ENCODE measurements at regions not wholly inside any gene's neighbourhood (a gene's known extent, or its start where the extent isn't known, plus 50 kb on each side); places are given as distances from the start of the nearest gene placed in this dataset.

DNA sequence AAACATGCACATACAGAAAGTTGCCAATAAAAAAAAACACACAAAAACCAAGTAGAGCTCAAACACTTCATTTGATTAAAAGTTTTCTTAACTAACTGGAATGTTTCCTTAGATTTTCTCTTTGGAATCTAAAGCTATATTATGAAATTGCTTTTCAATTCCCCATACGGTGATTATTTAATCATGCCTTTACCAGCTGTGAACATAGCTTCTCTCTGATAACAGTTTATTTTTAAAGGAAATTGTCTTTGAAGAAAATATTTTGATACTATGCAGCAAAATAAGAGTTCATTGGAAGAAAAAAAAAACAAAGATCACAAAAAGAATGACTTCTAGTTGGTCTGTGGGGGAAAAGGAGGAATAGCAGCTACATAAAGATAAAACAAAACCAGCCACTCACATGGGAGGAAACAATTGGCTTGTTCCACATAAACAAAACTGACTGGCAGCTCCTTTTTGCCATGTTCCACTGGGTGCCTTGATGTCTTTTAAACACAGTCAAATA is 71.4 kb downstream of the BMP4 start:
- DNase-seq = no peak
- intact Hi-C loops (cut with DNase I) = no loop called here
- WGBS, 2 donors = 25 to 38% methylated on average over 1 of the region's 1 CpG
- H3K4me3 ChIP-seq (replicated peaks in 1 of 3) = no peak overlapping the region
- no peak for TF ChIP-seq POLR2A (IDR thresholded peaks at IDR 0.05)
- TF ChIP-seq, protein P1, sequence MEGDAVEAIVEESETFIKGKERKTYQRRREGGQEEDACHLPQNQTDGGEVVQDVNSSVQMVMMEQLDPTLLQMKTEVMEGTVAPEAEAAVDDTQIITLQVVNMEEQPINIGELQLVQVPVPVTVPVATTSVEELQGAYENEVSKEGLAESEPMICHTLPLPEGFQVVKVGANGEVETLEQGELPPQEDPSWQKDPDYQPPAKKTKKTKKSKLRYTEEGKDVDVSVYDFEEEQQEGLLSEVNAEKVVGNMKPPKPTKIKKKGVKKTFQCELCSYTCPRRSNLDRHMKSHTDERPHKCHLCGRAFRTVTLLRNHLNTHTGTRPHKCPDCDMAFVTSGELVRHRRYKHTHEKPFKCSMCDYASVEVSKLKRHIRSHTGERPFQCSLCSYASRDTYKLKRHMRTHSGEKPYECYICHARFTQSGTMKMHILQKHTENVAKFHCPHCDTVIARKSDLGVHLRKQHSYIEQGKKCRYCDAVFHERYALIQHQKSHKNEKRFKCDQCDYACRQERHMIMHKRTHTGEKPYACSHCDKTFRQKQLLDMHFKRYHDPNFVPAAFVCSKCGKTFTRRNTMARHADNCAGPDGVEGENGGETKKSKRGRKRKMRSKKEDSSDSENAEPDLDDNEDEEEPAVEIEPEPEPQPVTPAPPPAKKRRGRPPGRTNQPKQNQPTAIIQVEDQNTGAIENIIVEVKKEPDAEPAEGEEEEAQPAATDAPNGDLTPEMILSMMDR (IDR thresholded peaks at IDR 0.05) = no peak
- no peak overlapping the region for H3K27ac ChIP-seq
- H3K27me3 ChIP-seq = no peaks in the 10 kb centered on the region
- no peaks in the 10 kb centered on the region for H3K9me3 ChIP-seq
- H3K4me1 ChIP-seq = peaks cover 0 to 4% of the 10 kb centered on the region in 2 donors
- H3K36me3 ChIP-seq = no peaks in the 10 kb centered on the region

DNA sequence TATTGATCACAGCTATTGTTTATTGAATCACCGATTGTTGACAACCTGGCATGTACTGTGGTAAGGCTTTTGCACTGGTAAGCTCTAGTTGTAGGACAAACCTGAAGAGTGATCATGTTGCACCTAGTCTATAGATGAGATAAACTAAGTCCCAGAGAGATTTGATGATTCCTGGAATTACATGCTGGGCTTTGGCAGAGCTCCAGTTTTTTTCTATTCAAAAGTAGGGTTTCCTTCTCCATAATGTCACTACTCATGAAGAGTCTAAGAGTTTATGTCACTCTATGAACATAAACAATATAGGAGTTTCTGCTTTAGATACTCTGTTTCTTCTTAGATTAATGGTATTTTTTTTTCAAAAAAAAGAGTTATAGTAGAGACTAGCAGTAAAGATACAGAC is 72.0 kb downstream of the BMP4 start:
- no peak overlapping the region for H3K27ac ChIP-seq
- no peaks in the 10 kb centered on the region for H3K36me3 ChIP-seq
- no peak for DNase-seq
- intact Hi-C loops (cut with DNase I) = no loop called here
- H3K27me3 ChIP-seq = no peaks in the 10 kb centered on the region
- peaks cover 0 to 4% of the 10 kb centered on the region in 2 donors for H3K4me1 ChIP-seq
- H3K4me3 ChIP-seq (replicated peaks in 1 of 3) = no peak overlapping the region
- WGBS, 2 donors = 69 to 93% methylated on average over 1 of the region's 1 CpG
- TF ChIP-seq, protein P1 (IDR thresholded peaks at IDR 0.05) = no peak
- TF ChIP-seq POLR2A (IDR thresholded peaks at IDR 0.05) = no peak
- no peaks in the 10 kb centered on the region for H3K9me3 ChIP-seq

DNA sequence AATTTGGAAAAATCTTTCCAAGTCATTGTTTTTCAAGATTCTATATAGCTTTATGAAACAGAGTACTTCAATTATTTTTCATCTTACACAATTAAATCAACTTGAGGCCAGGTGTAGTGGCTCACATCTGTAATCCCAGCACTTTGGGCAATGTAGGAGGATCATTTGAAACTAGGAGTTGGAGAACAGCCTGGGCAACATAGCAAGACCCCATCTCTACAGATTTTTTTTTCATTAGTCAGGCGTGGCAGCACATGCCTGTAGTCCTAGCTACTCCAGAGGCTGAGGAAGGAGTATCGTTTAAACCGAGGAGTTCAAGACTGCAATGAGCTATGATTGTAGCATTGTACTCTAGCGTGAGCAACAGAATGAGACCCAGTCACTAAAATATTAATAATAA is 72.9 kb downstream of the BMP4 start:
- Histone ChIP-seq H3K27ac (no peak overlapping the region), H3K9me3 (no peaks in the 10 kb centered on the region), H3K4me3 (replicated peaks in 1 of 3) (no peak overlapping the region), H3K4me1 (peaks cover 0 to 4% of the 10 kb centered on the region in 2 donors), H3K27me3 (no peaks in the 10 kb centered on the region), H3K36me3 (no peaks in the 10 kb centered on the region)
- no peak for DNase-seq
- WGBS, 2 donors = 95 to 99% methylated on average over 4 of the region's 4 CpGs
- intact Hi-C loops (cut with DNase I) = no loop called here
- TF ChIP-seq POLR2A (IDR thresholded peaks at IDR 0.05) = no peak
- TF ChIP-seq, protein P1 (IDR thresholded peaks at IDR 0.05) = no peak

DNA sequence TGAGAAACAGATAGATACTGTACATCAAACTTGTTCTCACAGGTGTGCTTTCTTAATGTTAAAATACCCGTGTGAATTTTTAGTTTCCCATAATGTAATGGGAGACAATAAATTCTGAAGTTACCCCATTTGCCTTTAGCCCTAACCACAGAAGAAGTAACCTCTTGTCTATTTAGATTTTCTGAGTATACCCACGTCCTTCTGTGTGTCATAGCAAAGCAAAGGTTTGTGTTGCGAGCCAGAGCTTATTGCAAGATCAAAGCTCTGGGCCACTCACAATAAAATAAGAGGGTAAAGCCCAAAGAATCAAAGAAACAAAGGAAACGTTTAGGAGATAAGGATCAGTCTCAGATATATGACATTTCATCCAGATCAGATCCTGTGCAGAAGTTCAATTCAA is 73.9 kb downstream of the BMP4 start:
- intact Hi-C loops (cut with DNase I) = no loop called here
- Histone ChIP-seq H3K4me3 (replicated peaks in 1 of 3) (no peak overlapping the region), H3K36me3 (no peaks in the 10 kb centered on the region), H3K9me3 (no peaks in the 10 kb centered on the region), H3K27ac (no peak overlapping the region), H3K4me1 (peaks cover 0 to 4% of the 10 kb centered on the region in 2 donors), H3K27me3 (no peaks in the 10 kb centered on the region)
- no peak for DNase-seq
- WGBS, 2 donors = 74 to 76% methylated on average over 4 of the region's 4 CpGs
- TF ChIP-seq, protein P1 (IDR thresholded peaks at IDR 0.05) = no peak
- no peak for TF ChIP-seq POLR2A (IDR thresholded peaks at IDR 0.05)

DNA sequence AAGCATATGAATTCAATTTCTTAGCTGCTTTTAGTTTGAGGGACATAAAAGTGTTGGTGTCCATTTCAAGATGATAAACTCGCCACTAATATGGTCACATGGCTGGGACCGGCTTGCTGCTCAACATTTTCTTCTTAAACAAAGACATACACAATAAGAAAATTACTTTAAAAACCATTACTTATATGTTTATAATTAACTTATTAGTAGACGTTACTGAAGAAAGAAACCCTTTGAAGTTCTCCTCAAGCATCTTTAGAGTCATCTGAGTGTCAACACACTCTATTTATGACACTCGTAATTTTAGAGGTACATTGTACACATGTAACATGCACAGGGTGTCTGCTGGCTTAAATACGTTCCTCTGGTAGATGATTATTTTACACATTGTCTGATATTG is 74.7 kb downstream of the BMP4 start:
- Histone ChIP-seq H3K9me3 (no peaks in the 10 kb centered on the region), H3K27ac (no peak overlapping the region), H3K4me3 (replicated peaks in 1 of 3) (no peak overlapping the region), H3K36me3 (no peaks in the 10 kb centered on the region), H3K4me1 (peaks cover 0 to 4% of the 10 kb centered on the region in 2 donors), H3K27me3 (no peaks in the 10 kb centered on the region)
- no peak for DNase-seq
- WGBS, 2 donors = 89 to 90% methylated on average over 5 of the region's 5 CpGs
- TF ChIP-seq, protein P1 (IDR thresholded peaks at IDR 0.05) = no peak
- TF ChIP-seq POLR2A (IDR thresholded peaks at IDR 0.05) = no peak
- intact Hi-C loops (cut with DNase I) = no loop called here

Data from thyroid gland (tissue), 4 donors.